DMS 273 treated with DMSO at 0.1 percent for 48 hours (cell line): ENCODE measurements at regions not wholly inside any gene's neighbourhood (a gene's known extent, or its start where the extent isn't known, plus 50 kb on each side); places are given as distances from the start of the nearest gene placed in this dataset.

ENCODE experiments used
- DNase-seq: peaks from one replicate; lab custom pipeline; 2025; lab: John Stamatoyannopoulos, UW

DNA sequence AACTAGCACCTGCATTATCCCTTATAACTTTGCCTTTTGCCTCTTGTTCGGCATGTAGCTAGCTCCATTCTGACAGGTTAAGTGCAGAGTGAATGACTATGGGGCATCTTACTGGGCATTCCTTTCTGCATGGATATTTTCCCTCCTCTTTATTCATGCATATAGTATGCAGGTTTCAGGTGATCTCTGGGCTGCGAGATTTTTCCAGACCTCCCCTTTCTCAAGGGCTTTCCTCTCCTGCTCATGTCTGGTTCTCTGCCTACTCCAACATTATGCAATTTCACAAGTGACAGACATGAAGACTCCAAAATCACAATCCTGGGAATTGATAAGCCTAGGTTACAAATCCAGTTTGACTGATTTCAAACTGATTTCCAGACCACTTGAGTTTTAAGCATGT lies 503.8 kb downstream of the NXPH1 start:
- no peak for DNase-seq

DNA sequence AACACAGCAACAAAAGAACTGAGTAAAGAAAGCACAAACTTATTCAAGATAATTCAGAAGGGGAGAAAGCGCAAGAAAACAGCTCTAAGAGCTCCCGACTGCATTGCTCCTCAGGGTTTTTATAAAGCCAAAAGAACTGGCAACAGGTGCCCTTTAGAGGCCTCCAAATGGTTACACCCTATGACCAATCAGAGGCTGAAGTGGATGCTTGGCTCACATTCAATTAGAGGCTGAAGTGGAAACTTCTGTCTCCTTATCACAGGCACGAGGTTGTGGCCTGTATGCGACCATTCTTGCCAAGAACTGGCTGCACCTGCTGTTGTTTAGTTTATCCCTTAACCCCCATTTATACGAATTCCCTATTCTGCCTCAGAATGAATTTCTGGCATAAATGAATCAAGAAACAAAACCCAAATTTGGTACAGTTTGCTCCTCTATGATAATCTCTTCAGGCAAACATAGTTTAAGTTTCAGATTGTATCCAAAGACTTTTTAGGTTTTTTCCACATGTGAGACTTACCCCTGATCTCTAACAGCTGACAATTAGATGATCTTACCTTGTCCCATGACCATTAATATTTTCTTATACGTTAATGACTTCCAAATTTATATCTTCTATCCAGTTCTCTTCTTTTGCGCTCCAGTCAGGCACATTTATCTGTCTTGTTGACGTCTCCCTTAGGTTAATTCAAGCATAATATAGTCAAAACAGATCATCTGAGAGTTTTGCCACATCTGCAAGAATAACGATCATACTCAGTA lies 504.8 kb downstream of the NXPH1 start:
- peak; percentile 6 for DNase-seq

DNA sequence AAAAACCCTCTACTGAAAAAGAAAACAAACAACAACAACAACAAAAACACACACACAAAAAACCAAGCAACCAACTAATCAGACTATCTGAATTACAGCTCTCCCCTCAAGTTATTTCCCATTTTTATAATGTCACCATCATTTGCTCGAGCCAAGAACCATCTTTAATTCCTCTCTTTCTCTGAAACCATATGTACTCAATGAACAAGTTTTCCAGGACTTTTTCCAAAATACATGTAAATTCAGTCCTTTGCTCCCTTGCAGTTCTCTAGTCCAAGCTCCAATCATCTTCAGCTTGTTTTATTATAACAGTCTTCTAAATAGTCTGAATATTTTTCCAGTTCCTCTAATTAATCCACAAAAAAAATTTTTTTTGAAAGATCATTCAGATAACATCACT lies 506.0 kb downstream of the NXPH1 start:
- no peak for DNase-seq

DNA sequence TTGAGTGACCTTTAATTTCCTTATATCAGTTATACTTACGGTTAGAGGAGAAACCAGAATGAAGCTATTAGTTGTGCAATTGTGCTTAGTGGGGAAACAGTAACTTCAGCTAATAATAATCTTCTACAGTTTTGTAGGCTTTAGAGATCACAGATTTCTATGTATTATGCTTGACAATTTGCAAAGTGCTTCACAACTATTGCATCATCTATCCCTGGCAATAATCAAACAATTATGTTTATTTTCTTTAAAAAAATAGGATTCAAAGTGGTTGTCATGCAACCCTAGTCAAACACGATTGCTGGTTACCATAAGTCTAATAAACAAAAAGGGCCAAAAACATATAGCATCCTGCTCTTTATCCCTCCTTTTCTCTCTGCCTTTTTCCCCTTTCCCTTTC lies 530.3 kb downstream of the NXPH1 start:
- DNase-seq = no peak

DNA sequence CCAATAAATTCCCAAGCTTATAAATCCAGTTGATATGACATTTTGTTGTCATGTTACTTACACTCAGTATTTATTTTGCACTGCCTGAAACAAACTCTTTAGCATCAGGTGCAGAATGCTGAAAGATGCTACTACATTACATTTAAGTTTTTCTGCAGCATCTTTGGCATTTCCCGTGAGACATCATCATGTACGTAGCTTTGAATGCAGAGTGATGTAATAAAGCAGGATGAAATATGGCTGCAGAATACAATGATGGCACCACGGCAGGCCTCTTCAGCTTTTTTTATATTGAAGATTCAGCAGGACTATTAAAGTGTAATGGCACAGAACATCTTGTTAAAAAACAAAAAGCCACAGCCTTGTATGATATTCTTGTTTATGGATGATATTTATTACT lies 531.8 kb downstream of the NXPH1 start:
- no peak for DNase-seq

GRCh38 chr7:8973601-8974000 lies 540.2 kb downstream of the NXPH1 start:
- DNase-seq = no peak

DNA sequence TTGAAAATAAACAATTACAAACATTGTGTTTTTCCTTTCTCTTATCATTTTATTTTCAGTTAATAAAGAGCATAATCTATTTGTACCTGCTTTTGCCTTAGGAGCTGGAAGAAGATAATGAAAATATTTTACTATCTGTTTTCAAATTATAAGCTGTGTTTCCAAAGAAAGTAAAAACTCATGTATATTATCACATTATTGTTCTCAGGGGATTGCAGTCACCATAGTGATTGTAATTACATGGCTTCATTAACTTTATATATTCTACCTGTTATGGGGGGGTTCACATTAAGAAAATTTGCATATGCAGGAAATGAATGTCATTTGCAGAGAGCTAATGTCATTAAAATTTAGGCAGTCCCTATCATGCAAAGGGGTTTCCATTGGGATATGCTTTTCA lies 542.3 kb downstream of the NXPH1 start:
- DNase-seq = no peak

- no peak for DNase-seq
Observed at GRCh38 chr7:8982338-8982992, 549.1 kb downstream of the NXPH1 start.

- DNase-seq = no peak
Observed at GRCh38 chr7:8985255-8985654, 551.8 kb downstream of the NXPH1 start.

DNA sequence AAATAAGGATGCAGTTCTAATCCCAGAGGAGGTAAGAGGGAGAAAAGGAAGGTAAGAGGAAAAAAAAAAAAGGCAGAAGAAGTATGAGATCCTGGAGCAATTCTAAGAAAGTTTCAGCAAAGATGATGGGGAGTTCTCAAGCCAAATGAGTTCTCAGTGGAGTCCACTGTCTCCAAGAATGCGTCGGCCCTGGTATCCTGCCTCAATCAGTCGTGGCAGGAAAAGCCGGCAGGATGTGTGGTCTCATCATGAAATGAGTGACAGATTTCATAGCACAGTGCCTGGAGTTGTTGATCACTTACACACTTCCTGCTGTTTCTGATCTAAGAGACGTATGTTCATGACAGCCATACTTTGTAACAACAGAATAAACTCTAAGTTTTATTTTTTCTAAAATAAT lies 554.9 kb downstream of the NXPH1 start:
- no peak for DNase-seq

DNA sequence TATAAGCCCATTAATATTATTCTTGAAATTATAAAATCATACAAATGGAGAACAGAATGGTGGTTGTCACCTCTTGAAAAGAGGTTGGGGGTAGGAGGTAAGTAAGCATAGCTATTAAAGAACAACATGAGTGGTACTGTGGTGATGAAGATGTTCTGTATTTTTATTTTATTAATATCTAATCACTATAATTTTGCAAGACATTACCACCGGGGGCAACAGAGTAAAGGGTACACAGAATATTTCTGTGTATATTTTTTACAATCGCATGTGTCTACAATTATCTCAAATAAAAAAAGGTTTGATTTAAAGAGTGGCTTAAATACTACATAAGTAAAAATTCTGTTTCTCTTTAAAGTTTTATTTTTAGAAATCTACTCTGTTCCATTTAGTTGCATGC lies 557.8 kb downstream of the NXPH1 start:
- no peak for DNase-seq

- no peak for DNase-seq
Observed at GRCh38 chr7:8998762-8999161, 565.4 kb downstream of the NXPH1 start.

GRCh38 chr7:9013940-9014339 lies 580.5 kb downstream of the NXPH1 start:
- DNase-seq = no peak

GRCh38 chr7:9017286-9017685 lies 583.9 kb downstream of the NXPH1 start:
- no peak for DNase-seq

DNA sequence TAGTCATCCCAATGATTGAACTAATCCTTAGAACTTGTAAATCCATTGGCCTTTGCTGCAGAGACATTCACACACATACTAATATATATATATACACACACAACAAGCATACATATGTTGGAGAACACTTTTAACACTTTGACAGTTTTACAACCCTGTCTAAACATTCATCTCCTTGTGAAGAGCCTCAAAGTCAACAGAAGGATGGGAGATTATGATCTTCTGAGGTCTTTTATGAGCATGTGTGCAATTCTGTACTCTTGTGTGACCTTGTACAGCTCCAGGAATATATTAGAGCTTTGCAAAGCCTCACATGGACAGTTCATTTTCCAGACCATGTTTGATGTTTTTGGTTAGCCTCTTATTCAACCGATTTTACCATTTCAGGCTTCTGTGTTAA lies 589.0 kb downstream of the NXPH1 start:
- peak; percentile 6 for DNase-seq

DNA sequence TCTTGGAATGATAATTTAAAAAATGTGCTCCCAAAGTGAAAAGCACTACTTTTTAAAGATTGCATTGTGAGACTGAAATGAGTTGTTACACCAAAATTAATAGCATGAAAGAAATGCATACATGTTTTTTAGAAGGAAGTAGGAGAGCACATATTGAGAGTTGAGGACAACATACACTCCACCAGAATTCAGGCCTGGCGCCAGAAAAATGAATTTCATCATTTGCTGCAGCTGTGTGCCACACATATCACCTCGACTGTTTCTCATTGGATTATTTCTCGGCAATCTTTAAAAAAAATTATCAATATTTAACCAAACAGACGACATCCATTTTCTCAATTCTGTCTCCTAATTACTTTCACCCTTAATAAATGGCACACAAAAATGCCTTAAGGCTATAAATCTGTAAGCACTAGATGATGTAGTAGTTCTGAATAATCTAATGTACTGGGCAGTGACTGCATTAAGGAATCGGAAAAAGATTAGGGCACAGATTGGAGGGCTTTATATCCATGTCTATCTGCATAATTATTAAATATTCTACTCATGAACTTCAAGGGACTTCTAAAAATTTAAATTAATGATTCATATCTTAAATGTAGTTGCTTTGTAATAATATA lies 590.4 kb downstream of the NXPH1 start:
- no peak for DNase-seq

GRCh38 chr7:9026121-9026520 lies 592.7 kb downstream of the NXPH1 start:
- no peak for DNase-seq

DNA sequence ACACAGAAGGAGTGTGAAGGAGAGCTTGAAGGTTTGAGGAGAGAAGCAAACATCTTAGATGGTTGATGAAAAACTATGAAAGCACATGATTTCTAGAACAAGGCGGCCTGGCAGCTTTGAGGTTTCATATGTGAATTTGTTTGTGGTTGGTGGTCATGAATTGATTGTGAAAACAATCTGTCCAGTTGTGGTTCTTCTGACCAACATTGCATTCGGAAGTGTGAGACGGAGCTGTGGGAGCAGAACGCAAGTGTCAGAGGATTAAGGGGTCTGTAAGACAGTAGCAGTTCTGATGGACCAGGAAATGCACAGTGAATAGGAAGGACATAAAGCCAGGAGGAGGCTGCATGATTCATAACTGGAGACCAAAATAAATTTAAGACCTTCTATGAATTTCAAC lies 594.6 kb downstream of the NXPH1 start:
- no peak for DNase-seq

DNA sequence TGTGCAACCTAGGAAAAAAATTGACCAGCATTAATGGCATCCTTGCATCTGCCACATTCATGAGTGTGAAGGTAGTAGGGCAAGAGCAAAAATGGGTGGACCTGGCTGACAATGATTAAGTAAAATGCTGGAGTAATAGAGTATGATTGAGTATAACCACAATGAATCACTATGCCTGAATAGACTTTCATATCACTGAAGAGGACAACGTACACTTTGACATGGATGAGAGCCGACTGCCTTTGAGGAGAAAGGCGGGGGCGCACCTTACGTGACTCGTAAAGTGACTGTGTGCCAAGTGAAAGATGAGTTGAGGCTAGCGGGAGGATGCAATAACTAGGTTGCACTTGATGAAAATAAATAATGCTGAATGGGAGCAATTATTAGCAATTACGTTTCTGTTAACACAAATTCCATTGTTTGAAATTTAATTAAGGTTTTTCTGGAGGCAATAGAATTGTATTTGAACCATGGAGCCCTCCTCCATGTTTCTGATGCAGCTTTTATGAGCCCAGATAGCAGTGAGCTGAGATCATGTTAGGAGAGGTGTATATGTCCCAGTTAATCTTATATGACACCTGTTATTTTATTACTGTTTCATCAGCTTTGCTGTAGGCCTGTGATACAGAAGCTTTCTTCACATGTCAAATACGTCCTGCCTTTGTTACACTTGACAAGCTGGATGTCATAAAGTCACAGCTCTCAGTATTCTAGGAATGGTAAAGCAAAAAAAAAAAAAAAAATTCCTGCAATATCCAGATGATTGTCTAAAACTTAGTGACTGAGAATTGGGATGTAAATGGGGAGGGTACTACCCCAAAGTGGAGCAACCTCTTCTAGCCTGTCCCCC lies 596.5 kb downstream of the NXPH1 start:
- no peak for DNase-seq

GRCh38 chr7:9030976-9031375 lies 597.6 kb downstream of the NXPH1 start:
- DNase-seq = no peak

DNA sequence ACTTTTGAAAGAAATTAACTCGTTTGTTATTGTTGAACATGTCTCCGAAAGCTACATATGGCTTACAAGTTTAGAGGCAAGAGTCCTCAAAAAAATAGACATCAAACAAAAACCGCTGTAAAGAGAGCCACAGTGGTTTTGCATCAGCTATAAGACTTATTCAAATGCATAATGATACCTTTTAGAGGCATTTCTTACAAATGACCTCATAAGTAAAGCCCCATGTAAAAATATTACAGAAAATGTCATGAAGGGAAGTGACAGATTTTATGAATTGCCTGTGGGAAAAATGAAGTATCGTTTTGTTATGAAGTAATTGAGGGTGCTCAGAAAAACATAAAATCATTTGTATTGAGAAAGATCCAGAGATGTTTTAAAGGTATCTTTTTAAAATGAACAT lies 598.0 kb downstream of the NXPH1 start:
- DNase-seq = no peak

DNA sequence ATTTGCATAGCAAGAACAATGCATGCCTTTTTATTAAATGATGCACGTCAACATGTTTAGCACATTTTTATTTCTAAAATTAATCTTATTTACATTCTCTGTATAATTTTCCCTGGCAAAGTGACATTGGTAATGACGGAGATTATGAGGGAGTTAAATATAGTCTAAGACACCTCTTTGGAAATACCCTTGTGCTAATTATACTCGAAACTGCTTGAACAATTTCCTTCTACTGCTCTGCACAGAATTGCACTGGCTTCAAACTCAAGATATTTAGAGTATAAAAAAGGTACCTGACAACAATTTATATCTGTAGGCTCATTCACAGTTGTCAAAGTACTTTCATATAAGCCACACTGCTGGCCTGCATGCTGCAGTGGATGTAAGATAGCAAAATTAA lies 602.7 kb downstream of the NXPH1 start:
- DNase-seq = no peak
